ENCODE measurements at regions not wholly inside any gene's neighbourhood (a gene's known extent, or its start where the extent isn't known, plus 50 kb on each side); places are given as distances from the start of the nearest gene placed in this dataset.

GRCh38 chr5:160968480-160968879 is 116.5 kb upstream of the ATP10B start:
- H3K27me3 Mint-ChIP-seq, result peaks cover 9% of the 10 kb centered on the region
- Histone ChIP-seq H3K27me3 (ENCODE audit: control insufficient read depth, insufficient read depth, low read length) (peaks cover 2% of the 10 kb centered on the region), H3K4me3 (ENCODE audit: low read depth, low read length) (no peak overlapping the region), H3K9me3 (ENCODE audit: control insufficient read depth in 2 of 2, low read length in 2 of 2) (no peaks in the 10 kb centered on the region), H3K36me3 (ENCODE audit: control insufficient read depth, insufficient read depth, low read length) (no peaks in the 10 kb centered on the region), H3K4me1 (ENCODE audit: control insufficient read depth, insufficient read depth, low read length, poor library complexity, severe bottlenecking) (no peaks in the 10 kb centered on the region), H3K27ac (ENCODE audit: insufficient read depth, low read length, poor library complexity, severe bottlenecking) (no peak overlapping the region)
- H3K4me3 Mint-ChIP-seq, result no peak overlapping the region
- no peak overlapping the region for H3K27ac Mint-ChIP-seq
- H3K36me3 Mint-ChIP-seq, result no peaks in the 10 kb centered on the region
- no peaks in the 10 kb centered on the region for H3K4me1 Mint-ChIP-seq
- H3K9me3 Mint-ChIP-seq, result peaks cover 0 to under 1% (median 0%) of the 10 kb centered on the region in 7 donors
- ATAC-seq (ENCODE audit: low read depth in 2 of 2), result no peak
- no peak for DNase-seq

- no peaks in the 10 kb centered on the region for H3K36me3 ChIP-seq (ENCODE audit: control insufficient read depth, insufficient read depth, low read length)
- no peak overlapping the region for H3K27ac ChIP-seq (ENCODE audit: insufficient read depth, low read length, poor library complexity, severe bottlenecking)
- H3K36me3 Mint-ChIP-seq, result no peaks in the 10 kb centered on the region
- no peaks in the 10 kb centered on the region for H3K9me3 ChIP-seq (ENCODE audit: control insufficient read depth in 2 of 2, low read length in 2 of 2)
- H3K4me1 ChIP-seq (ENCODE audit: control insufficient read depth, insufficient read depth, low read length, poor library complexity, severe bottlenecking), result no peaks in the 10 kb centered on the region
- H3K4me3 Mint-ChIP-seq, result no peak overlapping the region
- no peak overlapping the region for H3K27ac Mint-ChIP-seq
- H3K9me3 Mint-ChIP-seq, result no peaks in the 10 kb centered on the region
- no peaks in the 10 kb centered on the region for H3K4me1 Mint-ChIP-seq
- no peak for DNase-seq
- no peak for ATAC-seq (ENCODE audit: low read depth in 2 of 2)
- peaks cover 6% of the 10 kb centered on the region for H3K27me3 Mint-ChIP-seq
- peaks cover 2% of the 10 kb centered on the region for H3K27me3 ChIP-seq (ENCODE audit: control insufficient read depth, insufficient read depth, low read length)
- no peak overlapping the region for H3K4me3 ChIP-seq (ENCODE audit: low read depth, low read length)
These were observed 114.9 kb upstream of the ATP10B start for GRCh38 chr5:160966921-160967320.

- no peaks in the 10 kb centered on the region for H3K4me1 Mint-ChIP-seq
- Histone ChIP-seq H3K27ac (ENCODE audit: insufficient read depth, low read length, poor library complexity, severe bottlenecking) (no peak overlapping the region), H3K9me3 (ENCODE audit: control insufficient read depth in 2 of 2, low read length in 2 of 2) (no peaks in the 10 kb centered on the region), H3K27me3 (ENCODE audit: control insufficient read depth, insufficient read depth, low read length) (peaks cover 7% of the 10 kb centered on the region), H3K4me3 (ENCODE audit: low read depth, low read length) (no peak overlapping the region), H3K36me3 (ENCODE audit: control insufficient read depth, insufficient read depth, low read length) (no peaks in the 10 kb centered on the region), H3K4me1 (ENCODE audit: control insufficient read depth, insufficient read depth, low read length, poor library complexity, severe bottlenecking) (no peaks in the 10 kb centered on the region)
- peaks cover 0 to 1% (median 0%) of the 10 kb centered on the region in 7 donors for H3K9me3 Mint-ChIP-seq
- ATAC-seq (ENCODE audit: low read depth in 2 of 2) (no peak), DNase-seq (no peak)
- H3K27ac Mint-ChIP-seq, result no peak overlapping the region
- H3K27me3 Mint-ChIP-seq, result peaks cover 6% of the 10 kb centered on the region
- no peak overlapping the region for H3K4me3 Mint-ChIP-seq
- H3K36me3 Mint-ChIP-seq, result no peaks in the 10 kb centered on the region
These were observed 109.8 kb upstream of the ATP10B start for GRCh38 chr5:160961761-160962160.

GRCh38 chr5:160961038-160961437 is 109.0 kb upstream of the ATP10B start:
- Mint-ChIP-seq H3K36me3 (no peaks in the 10 kb centered on the region), H3K27ac (no peak overlapping the region), H3K4me1 (no peaks in the 10 kb centered on the region), H3K4me3 (no peak overlapping the region), H3K9me3 (peaks cover 0 to 2% (median 0%) of the 10 kb centered on the region in 7 donors), H3K27me3 (peaks cover 6% of the 10 kb centered on the region)
- DNase-seq (no peak), ATAC-seq (ENCODE audit: low read depth in 2 of 2) (no peak)
- H3K9me3 ChIP-seq (ENCODE audit: control insufficient read depth in 2 of 2, low read length in 2 of 2), result no peaks in the 10 kb centered on the region
- no peaks in the 10 kb centered on the region for H3K4me1 ChIP-seq (ENCODE audit: control insufficient read depth, insufficient read depth, low read length, poor library complexity, severe bottlenecking)
- peaks cover 7% of the 10 kb centered on the region for H3K27me3 ChIP-seq (ENCODE audit: control insufficient read depth, insufficient read depth, low read length)
- H3K4me3 ChIP-seq (ENCODE audit: low read depth, low read length), result no peak overlapping the region
- no peaks in the 10 kb centered on the region for H3K36me3 ChIP-seq (ENCODE audit: control insufficient read depth, insufficient read depth, low read length)
- H3K27ac ChIP-seq (ENCODE audit: insufficient read depth, low read length, poor library complexity, severe bottlenecking), result no peak overlapping the region

GRCh38 chr5:160960592-160960991 is 108.6 kb upstream of the ATP10B start:
- no peak for DNase-seq
- Mint-ChIP-seq H3K4me1 (no peaks in the 10 kb centered on the region), H3K4me3 (no peak overlapping the region), H3K36me3 (no peaks in the 10 kb centered on the region), H3K27me3 (peaks cover 6% of the 10 kb centered on the region), H3K27ac (no peak overlapping the region), H3K9me3 (peaks cover 0 to 2% (median 0%) of the 10 kb centered on the region in 7 donors)
- Histone ChIP-seq H3K9me3 (ENCODE audit: control insufficient read depth in 2 of 2, low read length in 2 of 2) (no peaks in the 10 kb centered on the region), H3K4me3 (ENCODE audit: low read depth, low read length) (no peak overlapping the region), H3K27me3 (ENCODE audit: control insufficient read depth, insufficient read depth, low read length) (peaks cover 9% of the 10 kb centered on the region), H3K27ac (ENCODE audit: insufficient read depth, low read length, poor library complexity, severe bottlenecking) (no peak overlapping the region), H3K36me3 (ENCODE audit: control insufficient read depth, insufficient read depth, low read length) (no peaks in the 10 kb centered on the region), H3K4me1 (ENCODE audit: control insufficient read depth, insufficient read depth, low read length, poor library complexity, severe bottlenecking) (no peaks in the 10 kb centered on the region)
- ATAC-seq (ENCODE audit: low read depth in 2 of 2), result no peak

GRCh38 chr5:160959804-160960203 is 107.8 kb upstream of the ATP10B start:
- H3K36me3 ChIP-seq (ENCODE audit: control insufficient read depth, insufficient read depth, low read length), result no peaks in the 10 kb centered on the region
- H3K4me1 ChIP-seq (ENCODE audit: control insufficient read depth, insufficient read depth, low read length, poor library complexity, severe bottlenecking), result no peaks in the 10 kb centered on the region
- H3K4me1 Mint-ChIP-seq, result no peaks in the 10 kb centered on the region
- peaks cover 0 to 2% (median 0%) of the 10 kb centered on the region in 7 donors for H3K9me3 Mint-ChIP-seq
- no peak overlapping the region for H3K4me3 ChIP-seq (ENCODE audit: low read depth, low read length)
- H3K27me3 Mint-ChIP-seq, result peaks cover 6% of the 10 kb centered on the region
- no peak for ATAC-seq (ENCODE audit: low read depth in 2 of 2)
- H3K36me3 Mint-ChIP-seq, result no peaks in the 10 kb centered on the region
- DNase-seq, result no peak
- H3K27ac ChIP-seq (ENCODE audit: insufficient read depth, low read length, poor library complexity, severe bottlenecking), result no peak overlapping the region
- no peak overlapping the region for H3K27ac Mint-ChIP-seq
- H3K4me3 Mint-ChIP-seq, result no peak overlapping the region
- H3K9me3 ChIP-seq (ENCODE audit: control insufficient read depth in 2 of 2, low read length in 2 of 2), result no peaks in the 10 kb centered on the region
- H3K27me3 ChIP-seq (ENCODE audit: control insufficient read depth, insufficient read depth, low read length), result peaks cover 9% of the 10 kb centered on the region

- peaks cover 8% of the 10 kb centered on the region for H3K27me3 ChIP-seq (ENCODE audit: control insufficient read depth, insufficient read depth, low read length)
- no peak overlapping the region for H3K27ac Mint-ChIP-seq
- H3K27ac ChIP-seq (ENCODE audit: insufficient read depth, low read length, poor library complexity, severe bottlenecking), result no peak overlapping the region
- H3K36me3 ChIP-seq (ENCODE audit: control insufficient read depth, insufficient read depth, low read length), result no peaks in the 10 kb centered on the region
- no peak for ATAC-seq (ENCODE audit: low read depth in 2 of 2)
- no peak overlapping the region for H3K4me3 ChIP-seq (ENCODE audit: low read depth, low read length)
- H3K4me1 Mint-ChIP-seq, result no peaks in the 10 kb centered on the region
- H3K4me3 Mint-ChIP-seq, result no peak overlapping the region
- no peak for DNase-seq
- H3K36me3 Mint-ChIP-seq, result no peaks in the 10 kb centered on the region
- peaks cover 6% of the 10 kb centered on the region for H3K27me3 Mint-ChIP-seq
- H3K9me3 Mint-ChIP-seq, result peaks cover 0 to 2% (median 0%) of the 10 kb centered on the region in 7 donors
- H3K9me3 ChIP-seq (ENCODE audit: control insufficient read depth in 2 of 2, low read length in 2 of 2), result no peaks in the 10 kb centered on the region
- no peaks in the 10 kb centered on the region for H3K4me1 ChIP-seq (ENCODE audit: control insufficient read depth, insufficient read depth, low read length, poor library complexity, severe bottlenecking)
These were observed 105.4 kb upstream of the ATP10B start for GRCh38 chr5:160957312-160957861.

GRCh38 chr5:160956051-160956450 is 104.0 kb upstream of the ATP10B start:
- DNase-seq (no peak), ATAC-seq (ENCODE audit: low read depth in 2 of 2) (no peak)
- Mint-ChIP-seq H3K4me1 (no peaks in the 10 kb centered on the region), H3K27ac (no peak overlapping the region), H3K27me3 (peaks cover 11% of the 10 kb centered on the region), H3K9me3 (peaks cover 0 to 2% (median 0%) of the 10 kb centered on the region in 7 donors), H3K36me3 (no peaks in the 10 kb centered on the region), H3K4me3 (no peak overlapping the region)
- no peaks in the 10 kb centered on the region for H3K36me3 ChIP-seq (ENCODE audit: control insufficient read depth, insufficient read depth, low read length)
- H3K9me3 ChIP-seq (ENCODE audit: control insufficient read depth in 2 of 2, low read length in 2 of 2), result no peaks in the 10 kb centered on the region
- no peak overlapping the region for H3K27ac ChIP-seq (ENCODE audit: insufficient read depth, low read length, poor library complexity, severe bottlenecking)
- H3K4me1 ChIP-seq (ENCODE audit: control insufficient read depth, insufficient read depth, low read length, poor library complexity, severe bottlenecking), result no peaks in the 10 kb centered on the region
- H3K27me3 ChIP-seq (ENCODE audit: control insufficient read depth, insufficient read depth, low read length), result peaks cover 6% of the 10 kb centered on the region
- no peak overlapping the region for H3K4me3 ChIP-seq (ENCODE audit: low read depth, low read length)
